ENCODE measurements at regions not wholly inside any gene's neighbourhood (a gene's known extent, or its start where the extent isn't known, plus 50 kb on each side); places are given as distances from the start of the nearest gene placed in this dataset.

DNA sequence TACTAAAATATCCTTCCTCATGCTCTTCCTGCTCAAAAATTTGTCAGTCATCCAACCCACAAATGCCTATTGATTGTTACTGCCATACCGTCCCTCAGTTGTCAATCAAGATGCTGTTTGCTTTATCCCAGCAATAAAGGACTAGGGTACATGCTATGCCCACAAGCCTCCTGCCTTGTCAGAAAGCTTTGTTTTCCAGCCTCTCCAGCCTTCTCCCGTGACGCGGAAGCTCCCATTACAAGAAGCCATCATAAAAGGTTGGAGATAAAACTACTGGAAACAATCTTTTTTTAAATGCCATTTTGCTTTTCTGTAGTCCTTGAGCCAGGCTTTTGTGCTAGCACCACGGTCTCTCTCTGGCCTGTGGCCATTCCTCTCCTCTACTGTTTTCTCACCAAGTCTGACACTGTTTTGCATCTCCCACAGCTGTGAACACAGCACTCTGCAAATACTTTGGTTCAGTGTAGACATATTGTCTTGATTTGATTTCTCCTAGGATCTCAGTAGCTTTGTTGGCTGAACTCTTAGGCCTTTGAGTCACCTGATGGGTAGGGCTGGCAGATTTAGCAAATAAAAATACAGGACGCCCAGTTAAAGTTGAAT lies 495.7 kb upstream of the JARID2 start:
- H3K79me2 ChIP-seq (ENCODE audit: insufficient read depth, low read length) = no peaks in the 10 kb centered on the region
- no peaks in the 10 kb centered on the region for H3K9me3 Mint-ChIP-seq (ENCODE audit: unreplicated experiment)
- H3K27me3 Mint-ChIP-seq (ENCODE audit: low read depth, unreplicated experiment) = no peaks in the 10 kb centered on the region
- no peaks in the 10 kb centered on the region for H4K20me1 ChIP-seq (ENCODE audit: insufficient read depth, low read length)
- no peak overlapping the region for H2AFZ ChIP-seq (ENCODE audit: low read depth, low read length)
- TF ChIP-seq, protein P1, sequence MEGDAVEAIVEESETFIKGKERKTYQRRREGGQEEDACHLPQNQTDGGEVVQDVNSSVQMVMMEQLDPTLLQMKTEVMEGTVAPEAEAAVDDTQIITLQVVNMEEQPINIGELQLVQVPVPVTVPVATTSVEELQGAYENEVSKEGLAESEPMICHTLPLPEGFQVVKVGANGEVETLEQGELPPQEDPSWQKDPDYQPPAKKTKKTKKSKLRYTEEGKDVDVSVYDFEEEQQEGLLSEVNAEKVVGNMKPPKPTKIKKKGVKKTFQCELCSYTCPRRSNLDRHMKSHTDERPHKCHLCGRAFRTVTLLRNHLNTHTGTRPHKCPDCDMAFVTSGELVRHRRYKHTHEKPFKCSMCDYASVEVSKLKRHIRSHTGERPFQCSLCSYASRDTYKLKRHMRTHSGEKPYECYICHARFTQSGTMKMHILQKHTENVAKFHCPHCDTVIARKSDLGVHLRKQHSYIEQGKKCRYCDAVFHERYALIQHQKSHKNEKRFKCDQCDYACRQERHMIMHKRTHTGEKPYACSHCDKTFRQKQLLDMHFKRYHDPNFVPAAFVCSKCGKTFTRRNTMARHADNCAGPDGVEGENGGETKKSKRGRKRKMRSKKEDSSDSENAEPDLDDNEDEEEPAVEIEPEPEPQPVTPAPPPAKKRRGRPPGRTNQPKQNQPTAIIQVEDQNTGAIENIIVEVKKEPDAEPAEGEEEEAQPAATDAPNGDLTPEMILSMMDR (IDR thresholded peaks at IDR 0.05; ENCODE audit: insufficient read depth, low read depth, low read length) = no peak
- no peak for TF ChIP-seq EZH2 (IDR thresholded peaks at IDR 0.05; ENCODE audit: insufficient read depth, low read length)
- H3K27ac Mint-ChIP-seq (ENCODE audit: unreplicated experiment) = no peak overlapping the region
- FAIRE-seq (no peak), DNase-seq (ENCODE audit: low read depth) (no peak)
- H3K36me3 Mint-ChIP-seq (ENCODE audit: low read depth, unreplicated experiment) = no peaks in the 10 kb centered on the region
- no peaks in the 10 kb centered on the region for H3K27me3 ChIP-seq (ENCODE audit: insufficient read depth, low read length)
- H3K9me3 ChIP-seq (ENCODE audit: insufficient read depth, low read depth, low read length) = no peaks in the 10 kb centered on the region
- no peaks in the 10 kb centered on the region for H3K36me3 ChIP-seq (ENCODE audit: insufficient read depth, low read length)
- H3K27ac ChIP-seq (ENCODE audit: low read depth, low read length) = no peak overlapping the region
- no peak overlapping the region for H3K4me3 ChIP-seq (ENCODE audit: insufficient read depth, low read depth, low read length)
- H3K4me2 ChIP-seq (ENCODE audit: low read length) = no peak overlapping the region
- H3K9ac ChIP-seq (ENCODE audit: low read length) = no peak overlapping the region
- no peak overlapping the region for H3K4me3 Mint-ChIP-seq (ENCODE audit: unreplicated experiment)
- H3K4me1 ChIP-seq (ENCODE audit: insufficient read depth, low read length) = no peaks in the 10 kb centered on the region
- H3K4me1 Mint-ChIP-seq (ENCODE audit: low read depth, unreplicated experiment) = peaks cover 19% of the 10 kb centered on the region

DNA sequence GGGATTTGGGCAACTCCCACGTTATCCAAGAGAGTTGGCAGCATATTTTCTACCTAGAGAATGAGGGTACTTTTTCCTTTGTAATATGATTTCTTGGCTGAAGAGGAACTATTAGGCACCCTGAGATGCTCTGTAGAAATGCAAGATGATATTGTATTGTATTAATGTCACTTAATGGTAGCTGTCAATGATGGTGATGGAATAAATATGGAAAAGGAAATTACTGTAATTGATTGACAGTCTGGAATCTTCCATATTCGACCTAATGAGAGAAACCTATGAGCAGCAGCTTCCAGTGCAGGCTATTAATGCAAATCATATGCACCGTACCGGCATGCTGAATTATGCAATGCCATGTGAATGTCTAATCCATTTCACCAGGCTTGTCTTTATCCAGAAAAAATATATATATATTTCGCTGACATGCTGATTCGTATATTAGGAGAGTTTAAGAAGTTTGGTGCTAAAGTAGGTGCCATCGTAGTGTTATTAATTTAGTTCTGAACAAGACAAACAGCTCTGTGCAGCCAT lies 494.2 kb upstream of the JARID2 start:
- Histone ChIP-seq H3K4me1 (ENCODE audit: insufficient read depth, low read length) (no peaks in the 10 kb centered on the region), H4K20me1 (ENCODE audit: insufficient read depth, low read length) (no peaks in the 10 kb centered on the region), H3K36me3 (ENCODE audit: insufficient read depth, low read length) (no peaks in the 10 kb centered on the region), H2AFZ (ENCODE audit: low read depth, low read length) (no peak overlapping the region), H3K4me3 (ENCODE audit: insufficient read depth, low read depth, low read length) (no peak overlapping the region), H3K27ac (ENCODE audit: low read depth, low read length) (no peak overlapping the region), H3K9ac (ENCODE audit: low read length) (no peak overlapping the region), H3K4me2 (ENCODE audit: low read length) (no peak overlapping the region), H3K9me3 (ENCODE audit: insufficient read depth, low read depth, low read length) (no peaks in the 10 kb centered on the region), H3K27me3 (ENCODE audit: insufficient read depth, low read length) (no peaks in the 10 kb centered on the region), H3K79me2 (ENCODE audit: insufficient read depth, low read length) (no peaks in the 10 kb centered on the region)
- Mint-ChIP-seq H3K27me3 (ENCODE audit: low read depth, unreplicated experiment) (no peaks in the 10 kb centered on the region), H3K4me1 (ENCODE audit: low read depth, unreplicated experiment) (peaks cover 19% of the 10 kb centered on the region), H3K27ac (ENCODE audit: unreplicated experiment) (no peak overlapping the region), H3K36me3 (ENCODE audit: low read depth, unreplicated experiment) (no peaks in the 10 kb centered on the region), H3K9me3 (ENCODE audit: unreplicated experiment) (no peaks in the 10 kb centered on the region), H3K4me3 (ENCODE audit: unreplicated experiment) (no peak overlapping the region)
- FAIRE-seq (no peak), DNase-seq (ENCODE audit: low read depth) (no peak)
- no peak for TF ChIP-seq EZH2 (IDR thresholded peaks at IDR 0.05; ENCODE audit: insufficient read depth, low read length)
- TF ChIP-seq, protein P1 (IDR thresholded peaks at IDR 0.05; ENCODE audit: insufficient read depth, low read depth, low read length) = no peak

DNA sequence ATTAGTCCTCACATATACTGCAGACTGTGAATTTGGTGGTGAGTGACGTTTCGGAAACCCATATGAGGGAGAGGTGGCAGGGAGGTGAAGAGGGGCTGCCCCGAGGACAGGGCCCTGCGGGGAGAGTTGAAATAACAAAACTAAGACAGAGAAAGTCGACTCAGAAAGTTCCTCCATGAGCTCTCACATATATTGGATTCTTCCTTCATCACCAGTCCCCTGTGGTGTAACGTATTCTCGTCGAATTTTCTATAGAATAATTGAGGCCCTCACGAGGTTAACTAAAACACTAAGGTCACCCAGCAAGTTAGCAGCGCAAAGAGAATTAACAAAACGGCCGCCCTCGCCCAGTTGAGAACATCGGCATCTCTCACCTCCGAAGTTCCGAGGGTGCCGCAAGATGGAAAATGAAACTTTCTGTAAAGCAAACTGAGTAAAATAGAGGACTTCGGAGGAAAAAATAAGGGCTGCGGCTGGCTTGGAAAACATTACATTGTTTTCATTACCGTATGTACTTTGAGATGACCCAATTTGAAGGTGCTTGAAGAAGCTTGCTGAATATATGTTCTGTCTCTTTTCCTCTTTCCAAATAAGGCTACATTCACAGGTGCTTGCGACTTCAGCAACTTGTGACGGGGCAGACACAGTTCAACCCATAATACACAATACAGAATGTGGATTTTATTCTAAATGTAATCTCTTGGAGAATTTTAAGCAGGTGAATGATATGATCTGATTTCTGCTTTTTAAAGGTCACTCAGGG lies 490.9 kb upstream of the JARID2 start:
- no peaks in the 10 kb centered on the region for H3K4me1 ChIP-seq (ENCODE audit: insufficient read depth, low read length)
- no peak overlapping the region for H2AFZ ChIP-seq (ENCODE audit: low read depth, low read length)
- Mint-ChIP-seq H3K27me3 (ENCODE audit: low read depth, unreplicated experiment) (no peaks in the 10 kb centered on the region), H3K9me3 (ENCODE audit: unreplicated experiment) (no peaks in the 10 kb centered on the region), H3K4me3 (ENCODE audit: unreplicated experiment) (no peak overlapping the region), H3K27ac (ENCODE audit: unreplicated experiment) (no peak overlapping the region), H3K4me1 (ENCODE audit: low read depth, unreplicated experiment) (peaks cover 7% of the 10 kb centered on the region), H3K36me3 (ENCODE audit: low read depth, unreplicated experiment) (no peaks in the 10 kb centered on the region)
- no peaks in the 10 kb centered on the region for H3K9me3 ChIP-seq (ENCODE audit: insufficient read depth, low read depth, low read length)
- DNase-seq (ENCODE audit: low read depth) = no peak
- H3K36me3 ChIP-seq (ENCODE audit: insufficient read depth, low read length) = no peaks in the 10 kb centered on the region
- H3K27me3 ChIP-seq (ENCODE audit: insufficient read depth, low read length) = no peaks in the 10 kb centered on the region
- H3K27ac ChIP-seq (ENCODE audit: low read depth, low read length) = no peak overlapping the region
- H3K4me2 ChIP-seq (ENCODE audit: low read length) = no peak overlapping the region
- no peaks in the 10 kb centered on the region for H4K20me1 ChIP-seq (ENCODE audit: insufficient read depth, low read length)
- H3K4me3 ChIP-seq (ENCODE audit: insufficient read depth, low read depth, low read length) = no peak overlapping the region
- H3K79me2 ChIP-seq (ENCODE audit: insufficient read depth, low read length) = no peaks in the 10 kb centered on the region
- TF ChIP-seq, protein P1 (IDR thresholded peaks at IDR 0.05; ENCODE audit: insufficient read depth, low read depth, low read length) = no peak
- TF ChIP-seq EZH2 (IDR thresholded peaks at IDR 0.05; ENCODE audit: insufficient read depth, low read length) = no peak
- no peak for FAIRE-seq
- no peak overlapping the region for H3K9ac ChIP-seq (ENCODE audit: low read length)
